ENCODE measurements at regions not wholly inside any gene's neighbourhood (a gene's known extent, or its start where the extent isn't known, plus 50 kb on each side); places are given as distances from the start of the nearest gene placed in this dataset.

DNA sequence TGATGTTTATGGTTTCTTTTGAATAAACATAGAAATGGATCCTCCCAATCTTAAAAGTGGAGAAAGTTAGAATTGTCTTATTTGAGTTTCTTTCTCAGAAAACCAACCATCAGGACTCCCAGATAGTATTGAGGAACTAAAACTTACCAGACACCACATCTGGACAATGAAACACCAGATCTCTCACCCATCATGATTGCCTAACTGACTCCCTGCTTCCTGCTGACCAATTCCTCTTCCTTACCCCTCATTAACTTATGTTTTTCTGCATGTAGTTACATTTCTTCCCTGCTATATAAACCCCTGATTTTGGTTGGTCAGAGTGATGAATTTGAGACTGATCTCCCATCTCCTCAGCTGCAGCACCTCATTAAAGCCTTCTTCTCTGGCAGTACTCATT lies 242.0 kb upstream of the SETMAR start:
- no peak overlapping the region for H3K4me3 ChIP-seq
- DNase-seq: no peak
- H3K36me3 ChIP-seq: no peaks in the 10 kb centered on the region
- no peaks in the 10 kb centered on the region for H3K9me3 ChIP-seq
- no peak for TF ChIP-seq EP300 (IDR thresholded peaks at IDR 0.05; ENCODE audit: low read depth)
- intact Hi-C loops (cut with DNase I; ENCODE audit: low total_unique reads) (no loop called here), in situ Hi-C loops (cut with MboI; ENCODE audit: low pct_ligation_motif_present in 1 of 4, low pct_unique_long_range_greater_than_20kb in 1 of 4, low sequenced_read_pairs in 3 of 4) (no loop called here)
- no peaks in the 10 kb centered on the region for H3K27me3 ChIP-seq
- no peak overlapping the region for H3K27ac ChIP-seq
- no peaks in the 10 kb centered on the region for H3K4me1 ChIP-seq

GRCh38 chr3:4061783-4062360 lies 241.3 kb upstream of the SETMAR start:
- no peak for DNase-seq
- 58 to 59% methylated on average over 4 of the region's 4 CpGs for WGBS, 2 donors (ENCODE audit: low coverage in 1 of 2)
- Histone ChIP-seq H3K9me3 (no peaks in the 10 kb centered on the region), H3K4me1 (no peaks in the 10 kb centered on the region), H3K4me3 (no peak overlapping the region), H3K27me3 (no peaks in the 10 kb centered on the region), H3K27ac (no peak overlapping the region), H3K36me3 (no peaks in the 10 kb centered on the region)
- in situ Hi-C loops (cut with MboI; ENCODE audit: low pct_ligation_motif_present in 1 of 4, low pct_unique_long_range_greater_than_20kb in 1 of 4, low sequenced_read_pairs in 3 of 4) (no loop called here), intact Hi-C loops (cut with DNase I; ENCODE audit: low total_unique reads) (no loop called here)
- TF ChIP-seq POLR2A (IDR thresholded peaks at IDR 0.05): no peak

GRCh38 chr3:4062621-4063020 lies 240.5 kb upstream of the SETMAR start:
- 84 to 86% methylated on average over 1 of the region's 1 CpG for WGBS, 2 donors (ENCODE audit: low coverage in 1 of 2)
- H3K9me3 ChIP-seq: no peaks in the 10 kb centered on the region
- no peaks in the 10 kb centered on the region for H3K27me3 ChIP-seq
- no peak for DNase-seq
- no peaks in the 10 kb centered on the region for H3K4me1 ChIP-seq
- H3K36me3 ChIP-seq: no peaks in the 10 kb centered on the region
- no peak overlapping the region for H3K4me3 ChIP-seq
- in situ Hi-C loops (cut with MboI; ENCODE audit: low pct_ligation_motif_present in 1 of 4, low pct_unique_long_range_greater_than_20kb in 1 of 4, low sequenced_read_pairs in 3 of 4): no loop called here
- intact Hi-C loops (cut with DNase I; ENCODE audit: low total_unique reads): no loop called here
- no peak overlapping the region for H3K27ac ChIP-seq
- no peak for TF ChIP-seq POLR2A (IDR thresholded peaks at IDR 0.05)
- no peak for TF ChIP-seq CTCF (IDR thresholded peaks at IDR 0.05)
- TF ChIP-seq EP300 (IDR thresholded peaks at IDR 0.05; ENCODE audit: low read depth): no peak
- no peak for TF ChIP-seq POLR2AphosphoS5 (IDR thresholded peaks at IDR 0.05)

GRCh38 chr3:4063916-4064574 lies 239.1 kb upstream of the SETMAR start:
- no peaks in the 10 kb centered on the region for H3K27me3 ChIP-seq
- intact Hi-C loops (cut with DNase I; ENCODE audit: low total_unique reads) (no loop called here), in situ Hi-C loops (cut with MboI; ENCODE audit: low pct_ligation_motif_present in 1 of 4, low pct_unique_long_range_greater_than_20kb in 1 of 4, low sequenced_read_pairs in 3 of 4) (no loop called here)
- no peak for DNase-seq
- TF ChIP-seq POLR2AphosphoS5 (IDR thresholded peaks at IDR 0.05): no peak
- TF ChIP-seq POLR2A (IDR thresholded peaks at IDR 0.05): no peak
- TF ChIP-seq CTCF (IDR thresholded peaks at IDR 0.05): no peak
- TF ChIP-seq EP300 (IDR thresholded peaks at IDR 0.05; ENCODE audit: low read depth): no peak
- H3K36me3 ChIP-seq: no peaks in the 10 kb centered on the region
- 89 to 92% methylated on average over 2 to 4 of the region's 4 CpGs for WGBS, 2 donors (ENCODE audit: low coverage in 1 of 2)
- no peaks in the 10 kb centered on the region for H3K9me3 ChIP-seq
- H3K4me1 ChIP-seq: no peaks in the 10 kb centered on the region
- no peak overlapping the region for H3K27ac ChIP-seq
- no peak overlapping the region for H3K4me3 ChIP-seq

DNA sequence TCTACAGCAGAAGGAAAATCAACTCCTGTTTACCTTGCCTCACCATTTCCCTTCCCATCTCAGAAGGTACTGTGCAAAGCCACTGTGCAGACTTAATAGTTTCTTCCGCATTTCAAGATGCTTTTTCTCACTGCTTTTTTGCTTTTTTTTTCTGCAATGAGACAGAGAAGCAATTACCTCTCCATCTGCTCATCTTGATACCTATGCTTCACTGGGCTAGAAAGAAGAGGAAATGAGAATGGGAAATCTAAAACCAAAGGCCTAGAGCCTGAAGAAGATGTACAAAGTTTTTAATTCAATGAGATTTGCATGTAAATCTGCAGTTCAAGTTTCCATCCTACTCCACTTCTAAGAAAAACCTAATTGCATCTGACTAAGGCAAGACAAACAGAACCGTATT lies 238.1 kb upstream of the SETMAR start:
- in situ Hi-C loops (cut with MboI; ENCODE audit: low pct_ligation_motif_present in 1 of 4, low pct_unique_long_range_greater_than_20kb in 1 of 4, low sequenced_read_pairs in 3 of 4): no loop called here
- Histone ChIP-seq H3K9me3 (no peaks in the 10 kb centered on the region), H3K4me1 (no peaks in the 10 kb centered on the region), H3K4me3 (no peak overlapping the region), H3K27me3 (no peaks in the 10 kb centered on the region), H3K36me3 (no peaks in the 10 kb centered on the region), H3K27ac (no peak overlapping the region)
- TF ChIP-seq CTCF (IDR thresholded peaks at IDR 0.05) (no peak), POLR2A (IDR thresholded peaks at IDR 0.05) (no peak), EP300 (IDR thresholded peaks at IDR 0.05; ENCODE audit: low read depth) (no peak), POLR2AphosphoS5 (IDR thresholded peaks at IDR 0.05) (no peak)
- no peak for DNase-seq
- intact Hi-C loops (cut with DNase I; ENCODE audit: low total_unique reads): no loop called here
- 78 to 79% methylated on average over 2 of the region's 2 CpGs for WGBS, 2 donors (ENCODE audit: low coverage in 1 of 2)

All from transverse colon (tissue), 4 donors.